NOMO-1 (cell line): ENCODE measurements at regions not wholly inside any gene's neighbourhood (a gene's known extent, or its start where the extent isn't known, plus 50 kb on each side); places are given as distances from the start of the nearest gene placed in this dataset.
A peak's percentile ranks its signal among the peaks of the same experiment; 100 is the strongest.
"Not testable (repeated sequence)": the region's sequence is repeated elsewhere in the genome, so short reads cannot be mapped to it uniquely, and the experiment has no call there.

Experiments used
- DNase-seq, 2 experiments: peaks; one replicate each; lab custom pipeline; 2025; ENCODE audit not compliant: unreplicated experiment in 2 of 2; lab: John Stamatoyannopoulos, UW

GRCh38 chr4:24212642-24213041, 322.8 kb upstream of the PPARGC1A start:
- DNase-seq, result no peak

DNA sequence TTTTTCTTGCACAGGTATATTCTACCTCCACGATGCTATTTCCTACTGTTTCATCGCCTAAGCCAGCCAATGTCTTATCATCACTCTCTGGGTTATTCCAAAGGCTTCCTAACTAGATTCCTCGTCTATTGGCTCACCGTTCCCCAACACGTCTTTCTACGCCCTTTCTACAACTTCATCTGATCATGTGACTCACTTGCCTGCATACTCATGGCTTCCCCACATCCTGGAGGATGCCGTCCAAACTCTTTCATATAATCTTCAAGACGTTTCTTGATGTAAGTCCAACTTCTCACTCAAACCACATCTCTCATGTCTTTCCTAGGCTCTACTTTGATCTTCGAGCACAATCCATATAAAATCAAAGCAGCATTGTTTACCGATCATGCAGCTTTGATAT, 322.0 kb upstream of the PPARGC1A start:
- no peak for DNase-seq

- peak; percentile 36 to 78 for DNase-seq
Measured at GRCh38 chr4:24210332-24210902, 320.6 kb upstream of the PPARGC1A start.

GRCh38 chr4:24209906-24210305, 320.1 kb upstream of the PPARGC1A start:
- no peak for DNase-seq

DNA sequence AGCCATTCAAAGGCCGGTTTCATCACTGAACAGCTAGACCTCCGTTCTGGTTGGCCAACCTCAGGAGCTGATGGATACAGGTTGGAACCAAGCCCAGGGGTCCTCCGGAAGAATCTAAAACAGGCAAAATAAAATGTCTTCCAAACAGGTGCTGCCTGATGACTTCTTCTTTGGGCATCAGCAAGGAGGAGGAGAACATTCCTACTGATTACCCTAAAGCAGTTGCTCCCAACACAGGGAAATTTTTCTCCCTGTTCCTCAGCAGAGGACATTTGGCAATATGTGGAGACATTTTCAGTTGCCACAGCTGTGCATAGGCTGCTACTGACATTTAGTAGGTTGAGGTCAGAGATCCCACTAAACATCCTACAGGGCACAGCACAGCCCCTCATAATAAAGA, 319.3 kb upstream of the PPARGC1A start:
- no peak for DNase-seq

DNA sequence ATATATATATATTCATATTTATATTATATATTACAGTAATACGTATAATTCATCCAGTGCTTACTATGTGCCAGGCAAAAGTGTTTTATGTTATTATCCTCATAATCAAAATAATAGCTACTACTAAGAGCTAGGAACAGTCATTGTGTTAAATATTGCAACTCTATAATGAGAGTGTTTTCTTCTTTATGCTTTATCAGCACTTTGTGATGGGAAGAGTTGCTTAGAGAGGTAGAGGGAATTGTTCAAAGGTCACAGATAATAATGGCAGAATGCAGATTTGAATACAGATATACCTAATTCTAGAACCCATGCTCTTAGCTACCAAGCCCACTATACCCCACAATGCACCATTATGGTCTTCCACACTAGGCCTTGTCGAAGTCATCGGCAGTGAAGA, 318.8 kb upstream of the PPARGC1A start:
- no peak for DNase-seq

- not testable (repeated sequence) for DNase-seq
Measured at GRCh38 chr4:24204708-24205107, 314.9 kb upstream of the PPARGC1A start.

DNA sequence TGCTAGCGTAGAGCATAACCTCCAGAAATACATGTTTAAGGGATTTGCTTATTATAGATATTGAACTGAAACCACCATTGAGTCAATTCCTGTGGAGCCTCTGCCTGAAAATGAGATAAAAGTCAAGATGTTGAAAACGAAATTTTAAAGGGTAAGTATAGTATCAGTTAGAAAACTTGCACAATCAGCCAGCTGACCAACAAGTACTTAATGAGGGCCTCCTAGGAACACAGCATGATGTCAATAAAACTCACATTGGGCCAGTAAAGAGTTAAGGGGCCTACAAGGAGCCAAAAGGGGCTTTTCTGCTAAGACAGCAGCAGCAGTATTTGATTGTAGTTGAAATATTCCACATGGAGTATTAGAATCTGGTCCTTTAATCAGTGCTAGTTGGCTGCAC, 314.1 kb upstream of the PPARGC1A start:
- DNase-seq, result peak; percentile 13 to 53

DNA sequence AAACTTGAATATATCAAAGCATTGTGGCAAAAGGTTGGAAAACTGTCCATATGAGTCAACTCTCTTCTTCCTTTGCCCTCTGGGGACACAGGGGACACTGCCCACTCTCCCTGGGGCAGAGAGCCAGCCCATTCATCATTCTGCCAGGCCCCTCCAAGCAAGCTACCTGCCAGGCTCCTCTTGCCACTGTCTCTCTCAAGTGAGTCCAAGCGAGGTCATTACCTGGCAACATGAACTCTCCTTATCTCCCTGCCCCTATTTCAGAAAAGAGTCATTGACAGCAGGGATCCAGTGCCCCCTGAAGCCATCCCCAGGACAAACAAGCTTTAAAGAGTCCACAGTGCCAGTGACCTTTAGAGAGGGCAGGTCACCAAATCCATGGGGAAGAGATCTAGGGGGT, 312.7 kb upstream of the PPARGC1A start:
- no peak for DNase-seq

GRCh38 chr4:24197955-24198354, 308.1 kb upstream of the PPARGC1A start:
- no peak for DNase-seq

DNA sequence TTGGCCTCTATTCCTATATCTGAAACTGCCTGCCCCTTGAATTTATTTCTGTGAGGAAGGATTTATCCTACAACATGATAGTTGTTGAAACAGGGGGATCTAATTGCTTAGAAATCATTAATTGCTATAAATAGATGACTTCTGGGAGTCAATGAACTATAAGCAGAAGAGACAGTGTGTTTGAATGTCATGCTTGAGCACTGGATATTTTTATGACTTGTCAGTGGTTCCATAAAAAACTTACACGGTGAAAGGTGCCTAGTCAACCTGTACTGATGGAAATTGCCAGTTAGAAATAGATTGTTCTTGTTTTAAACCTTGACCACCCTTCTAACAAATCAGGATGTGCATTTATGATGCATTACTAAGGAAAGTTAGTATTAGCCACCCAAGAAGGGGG, 306.9 kb upstream of the PPARGC1A start:
- no peak for DNase-seq

DNA sequence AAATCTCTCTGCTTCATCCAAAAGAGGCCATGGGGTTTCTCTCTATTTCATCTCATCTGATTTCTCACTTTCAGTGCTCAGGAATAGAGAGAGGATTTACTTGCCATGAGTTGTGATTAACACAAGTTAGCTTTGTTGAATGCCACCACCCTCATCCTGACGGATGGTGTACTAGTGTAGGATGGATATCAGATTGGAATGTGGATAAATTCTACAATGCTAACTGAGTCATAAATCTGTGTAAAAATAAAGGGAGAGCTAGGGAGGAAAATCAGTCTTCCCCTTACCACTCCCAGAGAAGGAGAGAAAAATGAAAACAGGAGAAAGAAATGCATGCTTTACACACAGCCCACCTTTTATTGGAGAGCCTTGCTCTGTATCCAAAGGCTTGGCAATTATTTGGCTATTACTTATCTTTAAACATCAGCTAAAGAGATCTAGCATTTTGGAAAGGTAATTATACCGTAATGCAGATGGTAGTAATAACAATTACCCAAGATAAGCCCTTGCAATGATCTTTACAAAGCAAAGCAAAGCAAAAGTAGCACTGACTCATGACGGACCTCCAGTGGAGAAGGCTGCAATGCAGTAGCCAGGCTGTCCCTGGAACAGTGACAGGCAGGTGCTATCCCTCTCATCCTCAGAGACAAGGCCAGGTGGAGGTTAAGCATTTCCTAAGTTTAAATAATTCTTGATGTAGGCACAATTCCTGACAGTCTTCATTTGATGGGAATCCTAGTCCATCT, 306.3 kb upstream of the PPARGC1A start:
- DNase-seq, result no peak

DNA sequence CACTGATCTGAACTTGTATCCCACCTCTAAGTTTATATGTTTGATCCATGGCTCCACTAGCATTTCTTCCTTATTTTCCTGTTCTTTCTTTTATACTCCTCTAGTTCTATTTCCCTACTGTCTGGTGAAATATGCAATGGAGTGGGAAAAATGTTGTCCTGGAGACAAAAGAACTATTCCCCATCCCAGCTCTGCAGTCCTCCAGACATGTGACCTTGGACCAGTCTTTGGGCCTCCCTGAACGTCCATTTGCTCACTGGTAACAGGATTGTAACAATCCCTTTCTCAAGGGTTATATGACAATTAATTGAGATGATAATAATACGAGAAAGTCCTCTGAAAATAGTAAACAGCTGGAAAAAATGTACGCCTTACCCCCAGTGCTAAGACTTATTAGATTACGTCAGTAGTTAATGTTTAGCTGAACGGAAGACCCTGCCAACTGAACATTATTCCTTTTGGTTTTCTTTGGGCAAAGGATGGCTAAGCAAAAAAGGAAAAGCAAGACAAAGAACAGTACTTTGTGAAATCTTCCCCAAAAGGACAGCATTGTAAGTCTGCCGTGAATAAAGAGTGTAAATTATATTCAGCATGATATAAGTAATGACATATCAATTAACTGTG, 302.3 kb upstream of the PPARGC1A start:
- DNase-seq, result no peak

GRCh38 chr4:24190761-24191695, 301.2 kb upstream of the PPARGC1A start:
- no peak for DNase-seq

GRCh38 chr4:24188459-24188858, 298.6 kb upstream of the PPARGC1A start:
- no peak for DNase-seq

DNA sequence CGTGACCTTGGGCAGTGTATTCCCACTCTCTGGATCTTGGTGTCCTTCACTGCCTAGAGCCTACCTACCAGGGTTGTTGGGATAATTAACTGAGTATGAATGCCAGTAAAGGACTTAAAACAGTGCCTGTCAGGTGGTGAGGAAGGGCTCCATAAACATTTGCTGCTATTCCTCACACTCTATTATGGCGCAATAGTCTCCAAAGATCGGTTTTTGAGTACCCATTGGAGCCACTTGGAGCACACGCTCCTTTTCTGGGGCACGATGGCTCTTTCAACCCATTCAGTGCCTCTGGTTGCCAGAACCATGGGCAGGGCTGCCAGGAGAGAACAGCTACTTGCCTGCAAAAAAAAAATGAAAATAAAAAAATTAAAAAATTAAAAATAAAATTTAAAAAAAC, 296.6 kb upstream of the PPARGC1A start:
- no peak for DNase-seq

- no peak for DNase-seq
Measured at GRCh38 chr4:24181005-24181404, 291.2 kb upstream of the PPARGC1A start.

- no peak for DNase-seq
Measured at GRCh38 chr4:24180586-24180985, 290.7 kb upstream of the PPARGC1A start.

GRCh38 chr4:24179201-24179840, 289.5 kb upstream of the PPARGC1A start:
- no peak for DNase-seq

GRCh38 chr4:24177443-24177842, 287.6 kb upstream of the PPARGC1A start:
- DNase-seq, result not testable (repeated sequence)

GRCh38 chr4:24175707-24176106, 285.9 kb upstream of the PPARGC1A start:
- DNase-seq, result no peak
